ENCODE measurements at regions not wholly inside any gene's neighbourhood (a gene's known extent, or its start where the extent isn't known, plus 50 kb on each side); places are given as distances from the start of the nearest gene placed in this dataset.

DNA sequence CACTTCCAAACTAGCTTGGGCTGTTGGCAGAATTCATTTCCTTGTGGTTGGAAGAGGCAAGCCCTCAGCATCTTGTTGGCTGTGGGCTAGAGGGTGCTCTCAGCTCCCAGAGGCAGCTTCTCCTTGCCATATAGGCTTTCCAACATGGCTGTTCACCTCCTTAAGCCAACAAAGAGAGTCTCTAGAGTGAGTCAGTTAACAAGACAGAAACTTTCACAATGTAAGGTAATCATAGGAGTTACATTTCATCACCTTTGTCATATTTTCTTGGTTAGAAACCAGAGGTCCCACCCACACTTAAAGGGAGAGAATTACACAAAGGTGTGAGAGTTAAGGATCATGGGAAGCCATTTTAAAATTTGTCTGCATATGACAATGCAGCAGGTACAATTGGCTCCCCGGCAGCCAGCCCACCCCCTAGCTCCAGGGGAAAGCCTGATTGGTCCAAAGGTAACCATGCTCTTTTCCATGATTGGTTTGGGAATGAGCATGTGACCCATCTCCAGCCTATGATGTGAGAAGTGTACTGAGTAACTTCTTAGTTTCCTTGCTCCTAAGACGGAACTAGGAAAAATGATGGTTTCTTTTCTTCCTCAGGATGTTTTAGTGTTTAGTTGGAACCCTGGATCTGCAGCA is 109.8 kb upstream of the MSX2 start:
- TF ChIP-seq, protein P1, sequence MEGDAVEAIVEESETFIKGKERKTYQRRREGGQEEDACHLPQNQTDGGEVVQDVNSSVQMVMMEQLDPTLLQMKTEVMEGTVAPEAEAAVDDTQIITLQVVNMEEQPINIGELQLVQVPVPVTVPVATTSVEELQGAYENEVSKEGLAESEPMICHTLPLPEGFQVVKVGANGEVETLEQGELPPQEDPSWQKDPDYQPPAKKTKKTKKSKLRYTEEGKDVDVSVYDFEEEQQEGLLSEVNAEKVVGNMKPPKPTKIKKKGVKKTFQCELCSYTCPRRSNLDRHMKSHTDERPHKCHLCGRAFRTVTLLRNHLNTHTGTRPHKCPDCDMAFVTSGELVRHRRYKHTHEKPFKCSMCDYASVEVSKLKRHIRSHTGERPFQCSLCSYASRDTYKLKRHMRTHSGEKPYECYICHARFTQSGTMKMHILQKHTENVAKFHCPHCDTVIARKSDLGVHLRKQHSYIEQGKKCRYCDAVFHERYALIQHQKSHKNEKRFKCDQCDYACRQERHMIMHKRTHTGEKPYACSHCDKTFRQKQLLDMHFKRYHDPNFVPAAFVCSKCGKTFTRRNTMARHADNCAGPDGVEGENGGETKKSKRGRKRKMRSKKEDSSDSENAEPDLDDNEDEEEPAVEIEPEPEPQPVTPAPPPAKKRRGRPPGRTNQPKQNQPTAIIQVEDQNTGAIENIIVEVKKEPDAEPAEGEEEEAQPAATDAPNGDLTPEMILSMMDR (IDR thresholded peaks at IDR 0.05; ENCODE audit: low read depth, low read length, missing input control) = no peak
- TF ChIP-seq, protein P2, sequence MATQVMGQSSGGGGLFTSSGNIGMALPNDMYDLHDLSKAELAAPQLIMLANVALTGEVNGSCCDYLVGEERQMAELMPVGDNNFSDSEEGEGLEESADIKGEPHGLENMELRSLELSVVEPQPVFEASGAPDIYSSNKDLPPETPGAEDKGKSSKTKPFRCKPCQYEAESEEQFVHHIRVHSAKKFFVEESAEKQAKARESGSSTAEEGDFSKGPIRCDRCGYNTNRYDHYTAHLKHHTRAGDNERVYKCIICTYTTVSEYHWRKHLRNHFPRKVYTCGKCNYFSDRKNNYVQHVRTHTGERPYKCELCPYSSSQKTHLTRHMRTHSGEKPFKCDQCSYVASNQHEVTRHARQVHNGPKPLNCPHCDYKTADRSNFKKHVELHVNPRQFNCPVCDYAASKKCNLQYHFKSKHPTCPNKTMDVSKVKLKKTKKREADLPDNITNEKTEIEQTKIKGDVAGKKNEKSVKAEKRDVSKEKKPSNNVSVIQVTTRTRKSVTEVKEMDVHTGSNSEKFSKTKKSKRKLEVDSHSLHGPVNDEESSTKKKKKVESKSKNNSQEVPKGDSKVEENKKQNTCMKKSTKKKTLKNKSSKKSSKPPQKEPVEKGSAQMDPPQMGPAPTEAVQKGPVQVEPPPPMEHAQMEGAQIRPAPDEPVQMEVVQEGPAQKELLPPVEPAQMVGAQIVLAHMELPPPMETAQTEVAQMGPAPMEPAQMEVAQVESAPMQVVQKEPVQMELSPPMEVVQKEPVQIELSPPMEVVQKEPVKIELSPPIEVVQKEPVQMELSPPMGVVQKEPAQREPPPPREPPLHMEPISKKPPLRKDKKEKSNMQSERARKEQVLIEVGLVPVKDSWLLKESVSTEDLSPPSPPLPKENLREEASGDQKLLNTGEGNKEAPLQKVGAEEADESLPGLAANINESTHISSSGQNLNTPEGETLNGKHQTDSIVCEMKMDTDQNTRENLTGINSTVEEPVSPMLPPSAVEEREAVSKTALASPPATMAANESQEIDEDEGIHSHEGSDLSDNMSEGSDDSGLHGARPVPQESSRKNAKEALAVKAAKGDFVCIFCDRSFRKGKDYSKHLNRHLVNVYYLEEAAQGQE (IDR thresholded peaks at IDR 0.05) = no peak
- TF ChIP-seq TAF1 (conservative IDR thresholded peaks at IDR 0.05) (no peak), GABPA (IDR thresholded peaks at IDR 0.05 in 1 of 2, conservative IDR thresholded peaks at IDR 0.05 in 1 of 2) (no peak), RAD21 (IDR thresholded peaks at IDR 0.05) (no peak), YY1 (IDR thresholded peaks at IDR 0.05) (no peak), JUND (IDR thresholded peaks at IDR 0.05) (no peak), NR2F2 (IDR thresholded peaks at IDR 0.05) (no peak), FOXA1 (IDR thresholded peaks at IDR 0.05) (no peak), RXRA (IDR thresholded peaks at IDR 0.05) (no peak), EGR1 (IDR thresholded peaks at IDR 0.05; ENCODE audit: low read depth in 2 of 2) (no peak)
- TF ChIP-seq, protein P3, sequence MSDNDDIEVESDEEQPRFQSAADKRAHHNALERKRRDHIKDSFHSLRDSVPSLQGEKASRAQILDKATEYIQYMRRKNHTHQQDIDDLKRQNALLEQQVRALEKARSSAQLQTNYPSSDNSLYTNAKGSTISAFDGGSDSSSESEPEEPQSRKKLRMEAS (IDR thresholded peaks at IDR 0.05) = no peak
- TF ChIP-seq, protein P4, sequence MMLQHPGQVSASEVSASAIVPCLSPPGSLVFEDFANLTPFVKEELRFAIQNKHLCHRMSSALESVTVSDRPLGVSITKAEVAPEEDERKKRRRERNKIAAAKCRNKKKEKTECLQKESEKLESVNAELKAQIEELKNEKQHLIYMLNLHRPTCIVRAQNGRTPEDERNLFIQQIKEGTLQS (IDR thresholded peaks at IDR 0.05) = no peak
